SU-DHL-6 (cell line): ENCODE measurements at regions not wholly inside any gene's neighbourhood (a gene's known extent, or its start where the extent isn't known, plus 50 kb on each side); places are given as distances from the start of the nearest gene placed in this dataset.

Source experiments
- H2AFZ ChIP-seq: fragments of 200-600 bp; sonication (generic); 2 replicates; pipeline ENCODE4 v1.6.1; 2014; ENCODE audit warnings: low read depth, mild to moderate bottlenecking, moderate library complexity, mixed read lengths, antibody characterized with exemption, low read length; ENCODE audit not compliant: severe bottlenecking
- H3F3A ChIP-seq: fragments of 200-600 bp; shearing (Covaris generic); 2 replicates; pipeline ENCODE4 v1.6.0; 2016; ENCODE audit warnings: antibody characterized with exemption, mild to moderate bottlenecking; ENCODE audit not compliant: insufficient read depth
- H3K27ac ChIP-seq: fragments of 200-600 bp; sonication (generic); 2 replicates; pipeline ENCODE4 v1.5.1; 2016; ENCODE audit warnings: low read depth, mild to moderate bottlenecking, low read length, moderate library complexity, mixed read lengths
- H3K27me3 ChIP-seq: fragments of 200-600 bp; sonication (generic), shearing (Covaris generic); 2 replicates; pipeline ENCODE4 v1.6.0; 2014; ENCODE audit warnings: mild to moderate bottlenecking, low read length
- H3K36me3 ChIP-seq: fragments of 200-600 bp; sonication (generic); 2 replicates; pipeline ENCODE4 v1.6.1; 2014; ENCODE audit warnings: mild to moderate bottlenecking, low read length, mixed read lengths
- H3K4me2 ChIP-seq: fragments of 300-600, 200-600 bp; shearing (Covaris generic), sonication (generic); 2 replicates; pipeline ENCODE4 v1.6.0; 2014; ENCODE audit warnings: low read length, low read depth, mild to moderate bottlenecking; ENCODE audit not compliant: poor library complexity, severe bottlenecking
- H3K4me3 ChIP-seq: fragments of 200-600 bp; sonication (generic); 2 replicates; pipeline ENCODE4 v1.5.1; 2014; ENCODE audit warnings: antibody characterized with exemption, low read length, mild to moderate bottlenecking, mixed read lengths; ENCODE audit not compliant: insufficient read depth, poor library complexity, severe bottlenecking
- H3K79me2 ChIP-seq: fragments of 200-600 bp; sonication (generic); 2 replicates; pipeline ENCODE4 v1.6.1; 2014; ENCODE audit warnings: mild to moderate bottlenecking, low read length, moderate library complexity; ENCODE audit not compliant: insufficient read depth
- H3K9ac ChIP-seq: fragments of 200-600 bp; sonication (generic); 2 replicates; pipeline ENCODE4 v1.7.0; 2014; ENCODE audit warnings: mild to moderate bottlenecking, low read length
- H3K9me2 ChIP-seq: fragments of 200-600 bp; sonication (generic); replicated peaks from 2 replicates; pipeline ENCODE4 v1.6.1; 2014; ENCODE audit warnings: low read length; ENCODE audit not compliant: insufficient read depth
- H3K9me3 ChIP-seq: fragments of 200-600 bp; sonication (generic); 2 replicates; pipeline ENCODE4 v1.6.1; 2014; ENCODE audit warnings: low read length, mixed read lengths; ENCODE audit not compliant: insufficient read depth
- H4K20me1 ChIP-seq: fragments of 200-600 bp; sonication (generic); 2 replicates; pipeline ENCODE4 v1.6.1; 2014; ENCODE audit warnings: low read depth, mild to moderate bottlenecking, antibody characterized with exemption, low read length, moderate library complexity, mixed read lengths
- EZH2phosphoT487 ChIP-seq: fragments of 200-600 bp; sonication (generic), shearing (Covaris generic); conservative IDR thresholded peaks from 2 replicates; pipeline ENCODE4 v1.6.1; 2018; ENCODE audit warnings: mild to moderate bottlenecking, antibody characterized with exemption, low read length, moderate library complexity, mixed read lengths
- TF ChIP-seq, protein P1 (sequence below): fragments of 200-600 bp; sonication (generic); IDR thresholded peaks from one replicate; pipeline ENCODE4 v1.5.1; 2017; ENCODE audit warnings: antibody characterized with exemption, mild to moderate bottlenecking, low read length, moderate library complexity; ENCODE audit not compliant: insufficient read depth, poor library complexity, severe bottlenecking

- Histone ChIP-seq H3K9me3 (no peaks in the 10 kb centered on the region), H3K4me2 (no peak overlapping the region), H3K36me3 (no peaks in the 10 kb centered on the region)
These were observed 184.2 kb upstream of the TSHZ2 start for GRCh38 chr20:52787962-52788361.

DNA sequence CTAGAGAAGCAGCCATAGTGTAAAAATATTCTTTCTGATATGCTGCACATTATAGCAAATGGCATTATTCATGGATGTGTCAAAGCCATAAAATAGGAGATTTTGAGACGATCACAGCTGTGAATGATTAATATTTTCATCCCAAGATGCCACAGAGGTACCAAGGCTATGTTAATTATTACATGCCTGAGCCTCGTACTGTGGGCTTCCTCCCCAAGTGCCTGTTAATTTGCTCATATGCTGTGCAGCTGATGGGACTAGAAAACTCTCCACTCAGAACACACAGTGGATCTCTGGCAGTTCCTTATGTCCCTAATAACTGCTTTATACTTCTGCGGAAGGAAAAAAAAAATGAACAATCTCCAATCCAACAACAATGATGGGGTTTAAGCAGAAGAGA is 184.9 kb upstream of the TSHZ2 start:
- Histone ChIP-seq H2AFZ (no peak overlapping the region), H3K79me2 (no peaks in the 10 kb centered on the region), H3K27me3 (no peaks in the 10 kb centered on the region), H3K9me3 (no peaks in the 10 kb centered on the region), H3K9me2 (no peaks in the 10 kb centered on the region), H3K4me2 (no peak overlapping the region), H3F3A (no peaks in the 10 kb centered on the region), H3K27ac (no peak overlapping the region), H3K4me3 (no peak overlapping the region), H4K20me1 (no peaks in the 10 kb centered on the region), H3K36me3 (no peaks in the 10 kb centered on the region), H3K9ac (no peak overlapping the region)
- TF ChIP-seq EZH2phosphoT487 = no peak
- TF ChIP-seq, protein P1, sequence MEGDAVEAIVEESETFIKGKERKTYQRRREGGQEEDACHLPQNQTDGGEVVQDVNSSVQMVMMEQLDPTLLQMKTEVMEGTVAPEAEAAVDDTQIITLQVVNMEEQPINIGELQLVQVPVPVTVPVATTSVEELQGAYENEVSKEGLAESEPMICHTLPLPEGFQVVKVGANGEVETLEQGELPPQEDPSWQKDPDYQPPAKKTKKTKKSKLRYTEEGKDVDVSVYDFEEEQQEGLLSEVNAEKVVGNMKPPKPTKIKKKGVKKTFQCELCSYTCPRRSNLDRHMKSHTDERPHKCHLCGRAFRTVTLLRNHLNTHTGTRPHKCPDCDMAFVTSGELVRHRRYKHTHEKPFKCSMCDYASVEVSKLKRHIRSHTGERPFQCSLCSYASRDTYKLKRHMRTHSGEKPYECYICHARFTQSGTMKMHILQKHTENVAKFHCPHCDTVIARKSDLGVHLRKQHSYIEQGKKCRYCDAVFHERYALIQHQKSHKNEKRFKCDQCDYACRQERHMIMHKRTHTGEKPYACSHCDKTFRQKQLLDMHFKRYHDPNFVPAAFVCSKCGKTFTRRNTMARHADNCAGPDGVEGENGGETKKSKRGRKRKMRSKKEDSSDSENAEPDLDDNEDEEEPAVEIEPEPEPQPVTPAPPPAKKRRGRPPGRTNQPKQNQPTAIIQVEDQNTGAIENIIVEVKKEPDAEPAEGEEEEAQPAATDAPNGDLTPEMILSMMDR = no peak

More at GRCh38 chr20:52787962-52788361, 184.2 kb upstream of the TSHZ2 start:
- no peaks in the 10 kb centered on the region for H3F3A ChIP-seq
- H3K9ac ChIP-seq = no peak overlapping the region
- no peak overlapping the region for H2AFZ ChIP-seq
- no peaks in the 10 kb centered on the region for H3K9me2 ChIP-seq
- no peaks in the 10 kb centered on the region for H3K27me3 ChIP-seq
- H4K20me1 ChIP-seq = no peaks in the 10 kb centered on the region
- no peak overlapping the region for H3K4me3 ChIP-seq
- no peak overlapping the region for H3K27ac ChIP-seq
- H3K79me2 ChIP-seq = no peaks in the 10 kb centered on the region
- no peak for TF ChIP-seq EZH2phosphoT487

GRCh38 chr20:52785679-52786078 is 186.5 kb upstream of the TSHZ2 start:
- Histone ChIP-seq H3F3A (no peaks in the 10 kb centered on the region), H4K20me1 (no peaks in the 10 kb centered on the region)

GRCh38 chr20:52783769-52784168 is 188.4 kb upstream of the TSHZ2 start:
- no peak overlapping the region for H2AFZ ChIP-seq
- H3K4me3 ChIP-seq = no peak overlapping the region
- H3F3A ChIP-seq = no peaks in the 10 kb centered on the region
- no peak overlapping the region for H3K9ac ChIP-seq
- no peak overlapping the region for H3K4me2 ChIP-seq
- no peaks in the 10 kb centered on the region for H3K79me2 ChIP-seq
- no peaks in the 10 kb centered on the region for H3K9me2 ChIP-seq
- H3K27ac ChIP-seq = no peak overlapping the region
- H3K27me3 ChIP-seq = no peaks in the 10 kb centered on the region
- TF ChIP-seq, protein P1 = no peak
- TF ChIP-seq EZH2phosphoT487 = no peak
- no peaks in the 10 kb centered on the region for H3K9me3 ChIP-seq
- H3K36me3 ChIP-seq = no peaks in the 10 kb centered on the region
- no peaks in the 10 kb centered on the region for H4K20me1 ChIP-seq

More at GRCh38 chr20:52785679-52786078, 186.5 kb upstream of the TSHZ2 start:
- TF ChIP-seq, protein P1 = no peak
- no peak for TF ChIP-seq EZH2phosphoT487
- no peak overlapping the region for H3K9ac ChIP-seq
- no peaks in the 10 kb centered on the region for H3K79me2 ChIP-seq
- no peak overlapping the region for H2AFZ ChIP-seq
- H3K4me3 ChIP-seq = no peak overlapping the region
- H3K9me3 ChIP-seq = no peaks in the 10 kb centered on the region
- no peak overlapping the region for H3K4me2 ChIP-seq
- H3K9me2 ChIP-seq = no peaks in the 10 kb centered on the region
- H3K27me3 ChIP-seq = no peaks in the 10 kb centered on the region
- H3K27ac ChIP-seq = no peak overlapping the region
- H3K36me3 ChIP-seq = no peaks in the 10 kb centered on the region
